ENCODE measurements at regions not wholly inside any gene's neighbourhood (a gene's known extent, or its start where the extent isn't known, plus 50 kb on each side); places are given as distances from the start of the nearest gene placed in this dataset.

DNA sequence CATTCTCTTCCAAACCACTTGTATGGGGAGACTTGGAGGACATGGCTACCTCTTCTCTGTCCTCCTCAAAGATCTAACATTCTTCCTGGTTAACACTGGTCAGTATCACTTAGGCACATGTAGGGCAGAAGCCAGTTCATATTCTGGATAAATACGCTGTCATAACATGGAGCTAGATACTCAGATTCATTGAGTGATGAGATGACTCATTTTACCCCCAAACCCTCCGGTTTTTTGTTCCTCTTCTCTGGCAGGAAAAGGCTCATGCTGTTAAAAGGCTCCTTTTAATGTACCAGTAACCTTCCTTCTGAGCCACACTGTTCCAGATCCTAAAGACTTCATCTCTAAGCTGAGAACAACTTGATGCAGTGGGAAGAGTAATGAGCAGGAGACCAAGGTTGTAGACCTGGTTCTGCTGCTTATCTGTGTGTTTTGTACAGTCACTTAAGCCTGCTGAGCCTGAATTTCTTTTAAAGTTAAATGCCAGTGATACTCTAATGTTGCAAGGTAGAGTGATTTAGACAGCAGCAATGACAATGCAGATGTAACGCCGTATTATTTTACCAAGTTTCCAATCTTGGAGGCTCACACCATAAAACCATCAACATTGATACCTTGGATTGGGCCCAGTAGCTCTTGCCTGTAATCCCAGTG lies 57.3 kb upstream of the ELK3 start:
- TF ChIP-seq, protein P1, sequence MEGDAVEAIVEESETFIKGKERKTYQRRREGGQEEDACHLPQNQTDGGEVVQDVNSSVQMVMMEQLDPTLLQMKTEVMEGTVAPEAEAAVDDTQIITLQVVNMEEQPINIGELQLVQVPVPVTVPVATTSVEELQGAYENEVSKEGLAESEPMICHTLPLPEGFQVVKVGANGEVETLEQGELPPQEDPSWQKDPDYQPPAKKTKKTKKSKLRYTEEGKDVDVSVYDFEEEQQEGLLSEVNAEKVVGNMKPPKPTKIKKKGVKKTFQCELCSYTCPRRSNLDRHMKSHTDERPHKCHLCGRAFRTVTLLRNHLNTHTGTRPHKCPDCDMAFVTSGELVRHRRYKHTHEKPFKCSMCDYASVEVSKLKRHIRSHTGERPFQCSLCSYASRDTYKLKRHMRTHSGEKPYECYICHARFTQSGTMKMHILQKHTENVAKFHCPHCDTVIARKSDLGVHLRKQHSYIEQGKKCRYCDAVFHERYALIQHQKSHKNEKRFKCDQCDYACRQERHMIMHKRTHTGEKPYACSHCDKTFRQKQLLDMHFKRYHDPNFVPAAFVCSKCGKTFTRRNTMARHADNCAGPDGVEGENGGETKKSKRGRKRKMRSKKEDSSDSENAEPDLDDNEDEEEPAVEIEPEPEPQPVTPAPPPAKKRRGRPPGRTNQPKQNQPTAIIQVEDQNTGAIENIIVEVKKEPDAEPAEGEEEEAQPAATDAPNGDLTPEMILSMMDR (IDR thresholded peaks at IDR 0.05): no peak
- no peak for TF ChIP-seq POLR2A (IDR thresholded peaks at IDR 0.05)

All from adrenal gland (tissue), 5 donors.